ENCODE measurements at regions not wholly inside any gene's neighbourhood (a gene's known extent, or its start where the extent isn't known, plus 50 kb on each side); places are given as distances from the start of the nearest gene placed in this dataset.

DNA sequence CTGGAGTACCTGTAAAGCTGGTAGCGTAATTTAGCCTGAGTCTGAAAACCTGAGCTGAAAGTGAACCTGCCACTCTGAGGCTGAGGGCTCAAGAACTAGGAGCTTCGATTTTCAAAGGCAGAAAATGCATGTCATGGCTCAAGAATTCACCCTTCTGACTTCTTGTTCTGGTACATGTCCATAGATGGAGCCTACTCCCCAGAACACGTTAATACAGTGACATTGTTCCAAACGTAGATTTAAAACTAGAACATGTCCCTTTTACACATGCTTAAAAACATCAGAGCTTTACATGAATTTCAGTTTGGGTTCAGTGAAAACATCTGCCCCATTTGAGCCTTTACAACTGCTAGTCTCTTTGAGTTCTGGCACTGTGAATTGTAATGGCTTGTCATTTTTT lies 115.5 kb upstream of the WDR1 start (continued):
- TF ChIP-seq, protein P1, sequence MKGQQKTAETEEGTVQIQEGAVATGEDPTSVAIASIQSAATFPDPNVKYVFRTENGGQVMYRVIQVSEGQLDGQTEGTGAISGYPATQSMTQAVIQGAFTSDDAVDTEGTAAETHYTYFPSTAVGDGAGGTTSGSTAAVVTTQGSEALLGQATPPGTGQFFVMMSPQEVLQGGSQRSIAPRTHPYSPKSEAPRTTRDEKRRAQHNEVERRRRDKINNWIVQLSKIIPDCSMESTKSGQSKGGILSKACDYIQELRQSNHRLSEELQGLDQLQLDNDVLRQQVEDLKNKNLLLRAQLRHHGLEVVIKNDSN (CRISPR knock-in tag; IDR thresholded peaks at IDR 0.05), result no peak
- TF ChIP-seq GABPB1 (CRISPR knock-in tag; IDR thresholded peaks at IDR 0.05), result no peak
- TF ChIP-seq, protein P2, sequence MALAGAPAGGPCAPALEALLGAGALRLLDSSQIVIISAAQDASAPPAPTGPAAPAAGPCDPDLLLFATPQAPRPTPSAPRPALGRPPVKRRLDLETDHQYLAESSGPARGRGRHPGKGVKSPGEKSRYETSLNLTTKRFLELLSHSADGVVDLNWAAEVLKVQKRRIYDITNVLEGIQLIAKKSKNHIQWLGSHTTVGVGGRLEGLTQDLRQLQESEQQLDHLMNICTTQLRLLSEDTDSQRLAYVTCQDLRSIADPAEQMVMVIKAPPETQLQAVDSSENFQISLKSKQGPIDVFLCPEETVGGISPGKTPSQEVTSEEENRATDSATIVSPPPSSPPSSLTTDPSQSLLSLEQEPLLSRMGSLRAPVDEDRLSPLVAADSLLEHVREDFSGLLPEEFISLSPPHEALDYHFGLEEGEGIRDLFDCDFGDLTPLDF (CRISPR knock-in tag; IDR thresholded peaks at IDR 0.05), result no peak
- TF ChIP-seq ELF4 (CRISPR knock-in tag; IDR thresholded peaks at IDR 0.05; ENCODE audit: low read depth), result no peak
- TF ChIP-seq, protein P3, sequence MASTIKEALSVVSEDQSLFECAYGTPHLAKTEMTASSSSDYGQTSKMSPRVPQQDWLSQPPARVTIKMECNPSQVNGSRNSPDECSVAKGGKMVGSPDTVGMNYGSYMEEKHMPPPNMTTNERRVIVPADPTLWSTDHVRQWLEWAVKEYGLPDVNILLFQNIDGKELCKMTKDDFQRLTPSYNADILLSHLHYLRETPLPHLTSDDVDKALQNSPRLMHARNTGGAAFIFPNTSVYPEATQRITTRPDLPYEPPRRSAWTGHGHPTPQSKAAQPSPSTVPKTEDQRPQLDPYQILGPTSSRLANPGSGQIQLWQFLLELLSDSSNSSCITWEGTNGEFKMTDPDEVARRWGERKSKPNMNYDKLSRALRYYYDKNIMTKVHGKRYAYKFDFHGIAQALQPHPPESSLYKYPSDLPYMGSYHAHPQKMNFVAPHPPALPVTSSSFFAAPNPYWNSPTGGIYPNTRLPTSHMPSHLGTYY (CRISPR knock-in tag; IDR thresholded peaks at IDR 0.05), result no peak
- TF ChIP-seq TEAD4 (CRISPR knock-in tag; IDR thresholded peaks at IDR 0.05), result no peak
- TF ChIP-seq ZNF263 (CRISPR knock-in tag; IDR thresholded peaks at IDR 0.05; ENCODE audit: low read depth), result no peak

- H3K36me3 Mint-ChIP-seq, result no peaks in the 10 kb centered on the region
- CTCF ChIA-PET, result no interaction called here
- no peaks in the 10 kb centered on the region for H3K9me3 Mint-ChIP-seq
- no peaks in the 10 kb centered on the region for H3K27me3 Mint-ChIP-seq (ENCODE audit: low read depth)
- H3K27ac Mint-ChIP-seq, result no peak overlapping the region
- no peaks in the 10 kb centered on the region for H3K4me1 Mint-ChIP-seq
- no peak for TF ChIP-seq FOXK1 (CRISPR knock-in tag; IDR thresholded peaks at IDR 0.05)
- TF ChIP-seq NR3C1 (CRISPR knock-in tag; conservative IDR thresholded peaks at IDR 0.05; ENCODE audit: low read depth), result no peak
- TF ChIP-seq, protein P4, sequence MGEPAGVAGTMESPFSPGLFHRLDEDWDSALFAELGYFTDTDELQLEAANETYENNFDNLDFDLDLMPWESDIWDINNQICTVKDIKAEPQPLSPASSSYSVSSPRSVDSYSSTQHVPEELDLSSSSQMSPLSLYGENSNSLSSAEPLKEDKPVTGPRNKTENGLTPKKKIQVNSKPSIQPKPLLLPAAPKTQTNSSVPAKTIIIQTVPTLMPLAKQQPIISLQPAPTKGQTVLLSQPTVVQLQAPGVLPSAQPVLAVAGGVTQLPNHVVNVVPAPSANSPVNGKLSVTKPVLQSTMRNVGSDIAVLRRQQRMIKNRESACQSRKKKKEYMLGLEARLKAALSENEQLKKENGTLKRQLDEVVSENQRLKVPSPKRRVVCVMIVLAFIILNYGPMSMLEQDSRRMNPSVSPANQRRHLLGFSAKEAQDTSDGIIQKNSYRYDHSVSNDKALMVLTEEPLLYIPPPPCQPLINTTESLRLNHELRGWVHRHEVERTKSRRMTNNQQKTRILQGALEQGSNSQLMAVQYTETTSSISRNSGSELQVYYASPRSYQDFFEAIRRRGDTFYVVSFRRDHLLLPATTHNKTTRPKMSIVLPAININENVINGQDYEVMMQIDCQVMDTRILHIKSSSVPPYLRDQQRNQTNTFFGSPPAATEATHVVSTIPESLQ (CRISPR knock-in tag; IDR thresholded peaks at IDR 0.05), result no peak
- TF ChIP-seq GABPB1 (CRISPR knock-in tag; IDR thresholded peaks at IDR 0.05), result no peak
- TF ChIP-seq PRRX2 (CRISPR knock-in tag; IDR thresholded peaks at IDR 0.05), result no peak
- no peak for TF ChIP-seq ZNF263 (CRISPR knock-in tag; IDR thresholded peaks at IDR 0.05; ENCODE audit: low read depth)
- TF ChIP-seq GTF2I (CRISPR knock-in tag; conservative IDR thresholded peaks at IDR 0.05), result no peak
- no peak for TF ChIP-seq ZNF232 (CRISPR knock-in tag; IDR thresholded peaks at IDR 0.05)
- no peak for TF ChIP-seq MLX (CRISPR knock-in tag; IDR thresholded peaks at IDR 0.05)
- TF ChIP-seq TEAD1 (CRISPR knock-in tag; IDR thresholded peaks at IDR 0.05), result no peak
- no peak for ATAC-seq
- DNase-seq (ENCODE audit: low spot score), result no peak
- no peak overlapping the region for H3K4me3 Mint-ChIP-seq
- POLR2A ChIA-PET, result no interaction called here
Measured at GRCh38 chr4:10226756-10227155, 110.2 kb upstream of the WDR1 start.

GRCh38 chr4:10225096-10225495 lies 108.5 kb upstream of the WDR1 start:
- no peaks in the 10 kb centered on the region for H3K27me3 Mint-ChIP-seq (ENCODE audit: low read depth)
- TF ChIP-seq ESRRA (CRISPR knock-in tag; IDR thresholded peaks at IDR 0.05; ENCODE audit: borderline replicate concordance) (no peak), RELA (CRISPR knock-in tag; IDR thresholded peaks at IDR 0.05; ENCODE audit: borderline replicate concordance) (no peak), OVOL2 (CRISPR knock-in tag; IDR thresholded peaks at IDR 0.05; ENCODE audit: borderline replicate concordance) (no peak), ZNF121 (CRISPR knock-in tag; IDR thresholded peaks at IDR 0.05) (no peak), TEAD1 (CRISPR knock-in tag; IDR thresholded peaks at IDR 0.05) (no peak)
- TF ChIP-seq, protein P5, sequence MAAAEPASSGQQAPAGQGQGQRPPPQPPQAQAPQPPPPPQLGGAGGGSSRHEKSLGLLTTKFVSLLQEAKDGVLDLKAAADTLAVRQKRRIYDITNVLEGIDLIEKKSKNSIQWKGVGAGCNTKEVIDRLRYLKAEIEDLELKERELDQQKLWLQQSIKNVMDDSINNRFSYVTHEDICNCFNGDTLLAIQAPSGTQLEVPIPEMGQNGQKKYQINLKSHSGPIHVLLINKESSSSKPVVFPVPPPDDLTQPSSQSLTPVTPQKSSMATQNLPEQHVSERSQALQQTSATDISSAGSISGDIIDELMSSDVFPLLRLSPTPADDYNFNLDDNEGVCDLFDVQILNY (CRISPR knock-in tag; IDR thresholded peaks at IDR 0.05), result no peak
- TF ChIP-seq, protein P6, sequence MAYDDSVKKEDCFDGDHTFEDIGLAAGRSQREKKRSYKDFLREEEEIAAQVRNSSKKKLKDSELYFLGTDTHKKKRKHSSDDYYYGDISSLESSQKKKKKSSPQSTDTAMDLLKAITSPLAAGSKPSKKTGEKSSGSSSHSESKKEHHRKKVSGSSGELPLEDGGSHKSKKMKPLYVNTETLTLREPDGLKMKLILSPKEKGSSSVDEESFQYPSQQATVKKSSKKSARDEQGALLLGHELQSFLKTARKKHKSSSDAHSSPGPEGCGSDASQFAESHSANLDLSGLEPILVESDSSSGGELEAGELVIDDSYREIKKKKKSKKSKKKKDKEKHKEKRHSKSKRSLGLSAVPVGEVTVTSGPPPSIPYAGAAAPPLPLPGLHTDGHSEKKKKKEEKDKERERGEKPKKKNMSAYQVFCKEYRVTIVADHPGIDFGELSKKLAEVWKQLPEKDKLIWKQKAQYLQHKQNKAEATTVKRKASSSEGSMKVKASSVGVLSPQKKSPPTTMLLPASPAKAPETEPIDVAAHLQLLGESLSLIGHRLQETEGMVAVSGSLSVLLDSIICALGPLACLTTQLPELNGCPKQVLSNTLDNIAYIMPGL (CRISPR knock-in tag; IDR thresholded peaks at IDR 0.05), result no peak
- TF ChIP-seq, protein P7, sequence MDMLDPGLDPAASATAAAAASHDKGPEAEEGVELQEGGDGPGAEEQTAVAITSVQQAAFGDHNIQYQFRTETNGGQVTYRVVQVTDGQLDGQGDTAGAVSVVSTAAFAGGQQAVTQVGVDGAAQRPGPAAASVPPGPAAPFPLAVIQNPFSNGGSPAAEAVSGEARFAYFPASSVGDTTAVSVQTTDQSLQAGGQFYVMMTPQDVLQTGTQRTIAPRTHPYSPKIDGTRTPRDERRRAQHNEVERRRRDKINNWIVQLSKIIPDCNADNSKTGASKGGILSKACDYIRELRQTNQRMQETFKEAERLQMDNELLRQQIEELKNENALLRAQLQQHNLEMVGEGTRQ (CRISPR knock-in tag; IDR thresholded peaks at IDR 0.05), result no peak
- H3K9me3 Mint-ChIP-seq, result no peaks in the 10 kb centered on the region
- ChIA-PET POLR2A (no interaction called here), CTCF (no interaction called here)
- H3K4me3 Mint-ChIP-seq, result no peak overlapping the region
- H3K4me1 Mint-ChIP-seq, result no peaks in the 10 kb centered on the region
- H3K27ac Mint-ChIP-seq, result no peak overlapping the region
- no peak for ATAC-seq
- H3K36me3 Mint-ChIP-seq, result no peaks in the 10 kb centered on the region
- DNase-seq (ENCODE audit: low spot score), result no peak

All from WTC11 (cell line).